HepG2 (cell line): ENCODE measurements at regions not wholly inside any gene's neighbourhood (a gene's known extent, or its start where the extent isn't known, plus 50 kb on each side); places are given as distances from the start of the nearest gene placed in this dataset.

Source experiments
- ATAC-seq: fragments of 200-7000 bp; cut with Tn5 transposase; 3 replicates; pipeline ENCODE4 v1.9.1; 2020; ENCODE audit warnings: mild to moderate bottlenecking, moderate library complexity
- BruUV-seq: library from RNA; stranded (reverse); fragments of 400-500 nt; replicated peaks from 2 replicates; lab custom pipeline; 2021; lab: Mats Ljungman, UMichigan
- CTCF ChIA-PET: fragments of 300-600 bp; formaldehyde crosslinking; extraction: SDS; loops from one replicate; lab custom pipeline; 2021; ENCODE audit warnings: low total read pairs, inconsistent platforms, low intra/inter-chr PET ratio; lab: Yijun Ruan, JAX
- POLR2A ChIA-PET: fragments of 350-600 bp; sonication (Branson Sonifier 250); formaldehyde crosslinking; loops from one replicate; lab custom pipeline; 2020; ENCODE audit warnings: antibody characterized with exemption, inconsistent platforms; lab: Yijun Ruan, JAX
- DNase-seq: peaks from one replicate; pipeline ENCODE4 v3.0.0-alpha.2; 2015; ENCODE audit warnings: low spot score
- FAIRE-seq: peaks from 3 replicates; lab custom pipeline; 2011; peaks lifted over from hg19 to GRCh38; lab: Jason Lieb, UNC
- H2AFZ ChIP-seq: one replicate; pipeline ENCODE4 v1.6.1; 2011; ENCODE audit warnings: low read length, inconsistent platforms
- H3K27ac ChIP-seq: fragments of 300-600 bp; 3 replicates; pipeline ENCODE4 v1.8.0; 2011; ENCODE audit warnings: mixed run types, mild to moderate bottlenecking, mixed read lengths, low read length, inconsistent platforms; ENCODE audit not compliant: insufficient read depth; ENCODE audit errors: extremely low read length
- H3K27me3 ChIP-seq, 2 experiments: fragments of 200-600 bp in 1 of 2; 2 replicates in 1 of 2; 3 replicates in 1 of 2; pipeline versions ENCODE4 v1.6.0 to v1.8.0; 2011; ENCODE audit warnings: low read length in 2 of 2, mild to moderate bottlenecking in 2 of 2, moderate library complexity in 2 of 2, inconsistent platforms in 1 of 2; ENCODE audit not compliant: insufficient read depth in 2 of 2, control insufficient read depth in 1 of 2
- H3K36me3 ChIP-seq, 2 experiments: fragments of 200-600 bp in 1 of 2; replicated peaks in 1 of 2; 2 replicates in 1 of 2; 3 replicates in 1 of 2; pipeline versions ENCODE4 v1.5.1 to v1.8.0; 2011; ENCODE audit warnings: low read length in 2 of 2, inconsistent platforms in 1 of 2; ENCODE audit not compliant: insufficient read depth in 2 of 2, control insufficient read depth in 1 of 2
- H3K4me1 ChIP-seq: 2 replicates; pipeline ENCODE4 v1.5.1; 2012; ENCODE audit warnings: low read length, inconsistent platforms; ENCODE audit not compliant: insufficient read depth
- H3K4me2 ChIP-seq: 2 replicates; pipeline ENCODE4 v1.6.0; 2011; ENCODE audit warnings: low read depth, low read length, inconsistent platforms
- H3K4me3 ChIP-seq, 3 experiments: fragments of 200-600 bp in 1 of 3; sonication (generic), shearing (Covaris generic) in 1 of 3; replicated peaks in 1 of 3; 2 replicates each; pipeline ENCODE4 v1.5.1; 2011 to 2016; ENCODE audit warnings: low read length in 3 of 3, inconsistent platforms in 2 of 3, low read depth in 2 of 3, mild to moderate bottlenecking in 2 of 3, control low read depth in 1 of 3, mixed read lengths in 1 of 3; ENCODE audit not compliant: insufficient read depth in 1 of 3
- H3K79me2 ChIP-seq: one replicate; pipeline ENCODE4 v1.6.1; 2011; ENCODE audit warnings: low read length, inconsistent platforms; ENCODE audit not compliant: insufficient read depth
- H3K9ac ChIP-seq: 2 replicates; pipeline ENCODE4 v1.6.0; 2011; ENCODE audit warnings: mild to moderate bottlenecking, low read depth, low read length, inconsistent platforms; ENCODE audit not compliant: insufficient read depth
- H3K9me3 ChIP-seq: 2 replicates; pipeline ENCODE4 v1.5.1; 2012; ENCODE audit warnings: mild to moderate bottlenecking, low read length
- H4K20me1 ChIP-seq: 2 replicates; pipeline ENCODE4 v1.6.0; 2011; ENCODE audit warnings: inconsistent platforms, mild to moderate bottlenecking, low read length, moderate library complexity; ENCODE audit not compliant: insufficient read depth
- AKAP8 ChIP-seq: sonication (generic); formaldehyde crosslinking; IDR thresholded peaks from 2 replicates; pipeline ENCODE4 v1.5.1; 2020; ENCODE audit warnings: mild to moderate bottlenecking, missing genetic modification reagents
- BHLHE40 ChIP-seq: IDR thresholded peaks from 2 replicates; pipeline ENCODE4 v1.6.1; 2011; ENCODE audit warnings: low read length, improper control_type of control experiment
- BORCS8-MEF2B ChIP-seq: sonication (generic); formaldehyde crosslinking; IDR thresholded peaks from 2 replicates; pipeline ENCODE4 v1.8.0; 2022; ENCODE audit warnings: mild to moderate bottlenecking, missing genetic modification reagents
- HDAC6 ChIP-seq: fragments of 200-600 bp; sonication (generic); IDR thresholded peaks from 2 replicates; pipeline ENCODE4 v1.7.0; 2017; ENCODE audit warnings: mild to moderate bottlenecking, antibody characterized with exemption, low read length, low read depth
- KLF16 ChIP-seq, 2 experiments: sonication (generic) in 1 of 2; formaldehyde crosslinking in 1 of 2; IDR thresholded peaks; 2 replicates each; pipeline versions ENCODE4 v1.6.1 to v1.8.0; 2016 to 2023; ENCODE audit warnings: missing genetic modification reagents in 2 of 2, missing compliant biosample characterization in 1 of 2
- MAFF ChIP-seq: IDR thresholded peaks from 2 replicates; pipeline ENCODE4 v1.6.1; 2011; ENCODE audit warnings: low read depth, low read length, improper control_type of control experiment
- MAFK ChIP-seq, 2 experiments: IDR thresholded peaks in 1 of 2; conservative IDR thresholded peaks in 1 of 2; 2 replicates each; pipeline ENCODE4 v1.6.1; 2011; ENCODE audit warnings: improper control_type of control experiment in 2 of 2, low read length in 2 of 2
- NFE2L1 ChIP-seq: sonication (generic); formaldehyde crosslinking; IDR thresholded peaks from 2 replicates; pipeline ENCODE4 v1.4.0; 2020; ENCODE audit warnings: missing genetic modification reagents, mild to moderate bottlenecking, borderline replicate concordance
- NFIC ChIP-seq: IDR thresholded peaks from 2 replicates; pipeline ENCODE4 v1.6.1; 2012; ENCODE audit warnings: mild to moderate bottlenecking, low read length, inconsistent platforms
- RFX3 ChIP-seq: IDR thresholded peaks from 2 replicates; pipeline ENCODE4 v1.6.1; 2016; ENCODE audit warnings: missing biosample characterization, missing genetic modification reagents
- SAP130 ChIP-seq: IDR thresholded peaks from 2 replicates; pipeline ENCODE4 v1.6.1; 2016; ENCODE audit warnings: low read depth
- SMC3 ChIP-seq: IDR thresholded peaks from 2 replicates; pipeline ENCODE4 v1.6.1; 2011; ENCODE audit warnings: low read length, improper control_type of control experiment
- SYNCRIP ChIP-seq: fragments of 200-400 bp; formaldehyde crosslinking; IDR thresholded peaks from 2 replicates; pipeline ENCODE4 v1.6.1; 2018; ENCODE audit warnings: mild to moderate bottlenecking, low read depth, low read length; ENCODE audit not compliant: insufficient read depth
- XRCC5 ChIP-seq: fragments of 200-400 bp; formaldehyde crosslinking; optimal IDR thresholded peaks from 2 replicates; pipeline ENCODE3; 2017; ENCODE audit warnings: mild to moderate bottlenecking, low read length
- ZNF121 ChIP-seq: sonication (generic); formaldehyde crosslinking; IDR thresholded peaks from 2 replicates; pipeline ENCODE4 v1.5.0; 2020; ENCODE audit warnings: mild to moderate bottlenecking, missing genetic modification reagents
- ZNF30 ChIP-seq: sonication (generic); formaldehyde crosslinking; IDR thresholded peaks from 2 replicates; pipeline ENCODE4 v1.5.0; 2020; ENCODE audit warnings: mild to moderate bottlenecking, missing genetic modification reagents
- ZNF468 ChIP-seq: sonication (generic); formaldehyde crosslinking; IDR thresholded peaks from 2 replicates; pipeline ENCODE4 v1.8.0; 2022; ENCODE audit warnings: mild to moderate bottlenecking, moderate library complexity, missing genetic modification reagents
- WGBS: methylation state at CpG from one replicate; pipeline ENCODE4 v1.1.6; 2017; ENCODE audit warnings: low lambda C conversion rate; 5-methylcytosine and 5-hydroxymethylcytosine counted together
- in situ Hi-C: cut with HindIII; loops from 2 replicates; pipeline ENCODE4 v1.10.0; 2017; ENCODE audit warnings: low pct_unique_long_range_greater_than_20kb; ENCODE audit not compliant: extremely low pct_ligation_motif_present
- intact Hi-C: fragments of 100-400 bp; cut with micrococcal nuclease; formaldehyde crosslinking; loops from one replicate; pipeline ENCODE4 v1.10.0; 2022; ENCODE audit not compliant: unreplicated experiment
- TF ChIP-seq, protein P1 (sequence below): fragments of 450-650 bp; IDR thresholded peaks from 2 replicates; pipeline ENCODE4 v1.6.1; 2017; ENCODE audit warnings: mild to moderate bottlenecking
- TF ChIP-seq, protein P2 (sequence below): sonication (generic); formaldehyde crosslinking; IDR thresholded peaks from 2 replicates; pipeline ENCODE4 v1.5.1; 2020; ENCODE audit warnings: missing genetic modification reagents, mild to moderate bottlenecking, borderline replicate concordance

DNA sequence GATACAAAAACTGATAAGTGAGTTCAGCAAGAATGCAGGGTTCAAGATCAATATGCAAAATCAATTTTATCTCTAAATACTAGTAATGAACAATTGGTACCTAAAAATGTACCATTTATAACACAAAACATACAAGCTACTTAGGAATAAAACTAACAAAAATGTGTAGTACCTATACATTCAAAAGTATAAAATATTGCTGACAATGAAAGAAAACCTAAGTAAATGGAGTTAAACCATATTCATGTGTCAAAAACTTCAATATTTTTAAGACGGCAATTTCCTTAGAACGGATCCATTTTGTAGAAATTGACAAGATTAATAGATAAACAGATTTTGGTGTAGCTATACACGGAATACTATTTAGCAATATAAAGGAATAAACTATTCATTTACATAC lies 343.1 kb upstream of the CCDC54 start:
- intact Hi-C loops = no loop called here
- no TSS peak for BruUV-seq

DNA sequence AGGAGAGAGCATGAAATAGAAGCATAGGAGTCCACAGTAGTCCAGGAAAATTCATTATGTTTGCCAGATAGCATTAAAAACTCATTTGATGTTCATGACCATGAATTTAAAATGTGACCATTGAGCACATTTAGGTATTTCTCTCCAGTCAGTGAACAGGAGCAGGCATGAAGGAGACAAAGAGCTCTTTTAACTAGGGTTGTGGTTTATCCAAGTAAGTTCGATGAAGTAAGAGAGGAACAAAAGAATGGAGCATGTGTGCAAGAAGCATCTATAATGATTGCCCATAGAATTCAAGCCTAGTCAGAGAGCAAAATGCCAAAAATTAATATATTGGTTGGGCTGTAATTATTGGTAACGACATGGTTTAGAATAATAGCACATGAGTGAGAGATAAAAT lies 342.1 kb upstream of the CCDC54 start:
- in situ Hi-C loops = no loop called here
- DNase-seq = no peak
- no peak for ATAC-seq
- H3K27me3 ChIP-seq = no peaks in the 10 kb centered on the region
- 2% methylated on average over 2 of the region's 2 CpGs for WGBS
- no peak overlapping the region for H3K27ac ChIP-seq
- ChIA-PET POLR2A (no interaction called here), CTCF (no interaction called here)
- no peaks in the 10 kb centered on the region for H4K20me1 ChIP-seq
- no TSS peak for BruUV-seq
- H3K79me2 ChIP-seq = no peaks in the 10 kb centered on the region
- no peaks in the 10 kb centered on the region for H3K4me1 ChIP-seq
- no peak overlapping the region for H2AFZ ChIP-seq
- H3K9me3 ChIP-seq = peaks cover 19% of the 10 kb centered on the region; the same call in 1 of the 2 replicates
- FAIRE-seq = no peak
- H3K36me3 ChIP-seq = no peaks in the 10 kb centered on the region
- H3K4me2 ChIP-seq = no peak overlapping the region
- H3K9ac ChIP-seq = no peak overlapping the region
- H3K4me3 ChIP-seq = no peak overlapping the region
- intact Hi-C loops = no loop called here
- TF ChIP-seq SAP130 (CRISPR knock-in tag) (no peak), HDAC6 (no peak), KLF16 (CRISPR knock-in tag; IDR thresholded peaks at IDR 0.05) (no peak), SMC3 (no peak), AKAP8 (CRISPR knock-in tag) (no peak), NFIC (no peak), ZNF121 (no peak)
- TF ChIP-seq, protein P1, sequence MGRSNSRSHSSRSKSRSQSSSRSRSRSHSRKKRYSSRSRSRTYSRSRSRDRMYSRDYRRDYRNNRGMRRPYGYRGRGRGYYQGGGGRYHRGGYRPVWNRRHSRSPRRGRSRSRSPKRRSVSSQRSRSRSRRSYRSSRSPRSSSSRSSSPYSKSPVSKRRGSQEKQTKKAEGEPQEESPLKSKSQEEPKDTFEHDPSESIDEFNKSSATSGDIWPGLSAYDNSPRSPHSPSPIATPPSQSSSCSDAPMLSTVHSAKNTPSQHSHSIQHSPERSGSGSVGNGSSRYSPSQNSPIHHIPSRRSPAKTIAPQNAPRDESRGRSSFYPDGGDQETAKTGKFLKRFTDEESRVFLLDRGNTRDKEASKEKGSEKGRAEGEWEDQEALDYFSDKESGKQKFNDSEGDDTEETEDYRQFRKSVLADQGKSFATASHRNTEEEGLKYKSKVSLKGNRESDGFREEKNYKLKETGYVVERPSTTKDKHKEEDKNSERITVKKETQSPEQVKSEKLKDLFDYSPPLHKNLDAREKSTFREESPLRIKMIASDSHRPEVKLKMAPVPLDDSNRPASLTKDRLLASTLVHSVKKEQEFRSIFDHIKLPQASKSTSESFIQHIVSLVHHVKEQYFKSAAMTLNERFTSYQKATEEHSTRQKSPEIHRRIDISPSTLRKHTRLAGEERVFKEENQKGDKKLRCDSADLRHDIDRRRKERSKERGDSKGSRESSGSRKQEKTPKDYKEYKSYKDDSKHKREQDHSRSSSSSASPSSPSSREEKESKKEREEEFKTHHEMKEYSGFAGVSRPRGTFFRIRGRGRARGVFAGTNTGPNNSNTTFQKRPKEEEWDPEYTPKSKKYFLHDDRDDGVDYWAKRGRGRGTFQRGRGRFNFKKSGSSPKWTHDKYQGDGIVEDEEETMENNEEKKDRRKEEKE = no peak

More for the DNA sequence above, 343.1 kb upstream of the CCDC54 start:
- H4K20me1 ChIP-seq = no peaks in the 10 kb centered on the region
- peaks cover 19% of the 10 kb centered on the region; the same call in 1 of the 2 replicates for H3K9me3 ChIP-seq
- H3K27ac ChIP-seq = no peak overlapping the region
- CTCF ChIA-PET = no interaction called here
- WGBS = 3% methylated on average over 3 of the region's 3 CpGs
- no peaks in the 10 kb centered on the region for H3K79me2 ChIP-seq
- DNase-seq (no peak), FAIRE-seq (no peak)
- H3K4me2 ChIP-seq = no peak overlapping the region
- TF ChIP-seq XRCC5 (no peak), SYNCRIP (no peak), BHLHE40 (no peak), ZNF30 (CRISPR knock-in tag) (no peak), BORCS8-MEF2B (CRISPR knock-in tag) (no peak), RFX3 (CRISPR knock-in tag) (no peak), NFE2L1 (no peak), ZNF468 (CRISPR knock-in tag) (no peak), MAFF (peak; percentile 41; the same call in 1 of the 2 replicates), MAFK (conservative IDR thresholded peaks at IDR 0.05 in 1 of 2, IDR thresholded peaks at IDR 0.05 in 1 of 2; ENCODE audit: low read length in 2 of 2) (peak in 1 of 2 experiments; percentile 74; a peak in 2 of 4 replicates)
- TF ChIP-seq, protein P2, sequence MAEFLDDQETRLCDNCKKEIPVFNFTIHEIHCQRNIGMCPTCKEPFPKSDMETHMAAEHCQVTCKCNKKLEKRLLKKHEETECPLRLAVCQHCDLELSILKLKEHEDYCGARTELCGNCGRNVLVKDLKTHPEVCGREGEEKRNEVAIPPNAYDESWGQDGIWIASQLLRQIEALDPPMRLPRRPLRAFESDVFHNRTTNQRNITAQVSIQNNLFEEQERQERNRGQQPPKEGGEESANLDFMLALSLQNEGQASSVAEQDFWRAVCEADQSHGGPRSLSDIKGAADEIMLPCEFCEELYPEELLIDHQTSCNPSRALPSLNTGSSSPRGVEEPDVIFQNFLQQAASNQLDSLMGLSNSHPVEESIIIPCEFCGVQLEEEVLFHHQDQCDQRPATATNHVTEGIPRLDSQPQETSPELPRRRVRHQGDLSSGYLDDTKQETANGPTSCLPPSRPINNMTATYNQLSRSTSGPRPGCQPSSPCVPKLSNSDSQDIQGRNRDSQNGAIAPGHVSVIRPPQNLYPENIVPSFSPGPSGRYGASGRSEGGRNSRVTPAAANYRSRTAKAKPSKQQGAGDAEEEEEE (CRISPR knock-in tag) = no peak
- TF ChIP-seq, all 625 proteins: peak for 2
- no peak for ATAC-seq
- in situ Hi-C loops = no loop called here
- POLR2A ChIA-PET = no interaction called here
- Histone ChIP-seq H3K27me3 (no peaks in the 10 kb centered on the region), H3K4me3 (no peak overlapping the region), H3K4me1 (no peaks in the 10 kb centered on the region), H2AFZ (no peak overlapping the region), H3K36me3 (no peaks in the 10 kb centered on the region), H3K9ac (no peak overlapping the region)
